Glutamatergic neuron (in vitro differentiated cells): ENCODE measurements at regions not wholly inside any gene's neighbourhood (a gene's known extent, or its start where the extent isn't known, plus 50 kb on each side); places are given as distances from the start of the nearest gene placed in this dataset.

Experiments used
- DNase-seq: peaks from one replicate; pipeline ENCODE4 v3.0.0; 2022
- H3K27ac Mint-ChIP-seq: one replicate; pipeline ENCODE4 v1.8.0; 2020; ENCODE audit warnings: mild to moderate bottlenecking, mixed read lengths, inconsistent platforms; ENCODE audit not compliant: unreplicated experiment
- H3K27me3 Mint-ChIP-seq: one replicate; pipeline ENCODE4 v1.8.0; 2020; ENCODE audit warnings: mild to moderate bottlenecking, moderate library complexity, mixed read lengths, inconsistent platforms; ENCODE audit not compliant: unreplicated experiment
- H3K36me3 Mint-ChIP-seq: one replicate; pipeline ENCODE4 v1.8.0; 2020; ENCODE audit warnings: mild to moderate bottlenecking, mixed read lengths, inconsistent platforms; ENCODE audit not compliant: unreplicated experiment
- H3K4me1 Mint-ChIP-seq: one replicate; pipeline ENCODE4 v1.8.0; 2020; ENCODE audit warnings: mild to moderate bottlenecking, low read depth, mixed read lengths, inconsistent platforms; ENCODE audit not compliant: unreplicated experiment
- H3K4me3 Mint-ChIP-seq: one replicate; pipeline ENCODE4 v1.8.0; 2020; ENCODE audit warnings: mild to moderate bottlenecking, mixed read lengths, inconsistent platforms; ENCODE audit not compliant: unreplicated experiment
- H3K9me3 Mint-ChIP-seq: one replicate; pipeline ENCODE4 v1.8.0; 2020; ENCODE audit warnings: mild to moderate bottlenecking, moderate library complexity, mixed read lengths, inconsistent platforms; ENCODE audit not compliant: unreplicated experiment
- TF ChIP-seq, protein P1 (sequence below): fragments of 200-600 bp; sonication (generic); IDR thresholded peaks from one replicate; pipeline ENCODE4 v1.5.0; 2021; ENCODE audit not compliant: partially characterized antibody, unreplicated experiment

DNA sequence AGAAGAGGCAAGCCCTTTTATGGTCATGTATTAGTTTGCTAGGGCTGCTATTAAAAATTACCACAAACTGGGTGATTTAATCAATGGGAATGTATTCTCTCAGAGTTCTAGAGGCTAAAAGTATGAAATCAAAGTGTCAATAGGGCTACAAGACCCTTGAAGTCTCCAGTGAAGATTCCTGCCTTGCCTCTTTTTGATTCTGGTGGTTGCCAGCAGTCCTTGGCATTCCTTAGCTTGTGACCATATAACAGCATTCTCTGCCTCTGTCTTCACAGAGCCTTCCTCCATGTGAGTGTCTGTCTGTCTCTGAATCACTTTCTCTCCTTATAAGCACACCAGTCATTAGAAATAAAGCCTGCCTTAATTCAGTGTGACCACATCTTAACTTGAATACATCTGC, 282.7 kb downstream of the KCNN2 start:
- H3K4me3 Mint-ChIP-seq: no peak overlapping the region
- TF ChIP-seq, protein P1, sequence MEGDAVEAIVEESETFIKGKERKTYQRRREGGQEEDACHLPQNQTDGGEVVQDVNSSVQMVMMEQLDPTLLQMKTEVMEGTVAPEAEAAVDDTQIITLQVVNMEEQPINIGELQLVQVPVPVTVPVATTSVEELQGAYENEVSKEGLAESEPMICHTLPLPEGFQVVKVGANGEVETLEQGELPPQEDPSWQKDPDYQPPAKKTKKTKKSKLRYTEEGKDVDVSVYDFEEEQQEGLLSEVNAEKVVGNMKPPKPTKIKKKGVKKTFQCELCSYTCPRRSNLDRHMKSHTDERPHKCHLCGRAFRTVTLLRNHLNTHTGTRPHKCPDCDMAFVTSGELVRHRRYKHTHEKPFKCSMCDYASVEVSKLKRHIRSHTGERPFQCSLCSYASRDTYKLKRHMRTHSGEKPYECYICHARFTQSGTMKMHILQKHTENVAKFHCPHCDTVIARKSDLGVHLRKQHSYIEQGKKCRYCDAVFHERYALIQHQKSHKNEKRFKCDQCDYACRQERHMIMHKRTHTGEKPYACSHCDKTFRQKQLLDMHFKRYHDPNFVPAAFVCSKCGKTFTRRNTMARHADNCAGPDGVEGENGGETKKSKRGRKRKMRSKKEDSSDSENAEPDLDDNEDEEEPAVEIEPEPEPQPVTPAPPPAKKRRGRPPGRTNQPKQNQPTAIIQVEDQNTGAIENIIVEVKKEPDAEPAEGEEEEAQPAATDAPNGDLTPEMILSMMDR: no peak
- DNase-seq: no peak
- H3K27ac Mint-ChIP-seq: no peak overlapping the region
- H3K4me1 Mint-ChIP-seq: no peaks in the 10 kb centered on the region
- peaks cover 3% of the 10 kb centered on the region for H3K36me3 Mint-ChIP-seq
- H3K27me3 Mint-ChIP-seq: peaks cover 2% of the 10 kb centered on the region
- H3K9me3 Mint-ChIP-seq: peaks cover 1% of the 10 kb centered on the region

DNA sequence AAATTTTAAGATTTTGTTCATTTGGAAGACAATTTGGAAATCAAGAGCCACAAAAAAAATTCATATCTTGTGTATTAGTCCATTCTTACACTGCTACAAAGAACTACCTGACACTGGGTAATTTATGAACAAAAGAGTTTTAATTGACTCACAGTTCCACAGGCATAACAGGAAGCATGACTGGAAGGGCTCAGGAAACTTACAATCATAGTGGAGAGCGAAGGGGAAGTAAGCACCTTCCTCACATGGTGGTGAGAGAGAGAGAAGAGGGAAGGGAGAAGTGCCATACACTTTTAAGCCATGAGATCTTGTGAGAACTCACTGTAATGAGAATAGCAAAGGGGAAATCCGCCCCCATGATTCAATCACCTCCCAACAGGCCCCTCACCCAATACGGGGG, 274.4 kb downstream of the KCNN2 start:
- no peak overlapping the region for H3K27ac Mint-ChIP-seq
- TF ChIP-seq, protein P1: no peak
- DNase-seq: no peak
- H3K9me3 Mint-ChIP-seq: no peaks in the 10 kb centered on the region
- no peaks in the 10 kb centered on the region for H3K36me3 Mint-ChIP-seq
- no peaks in the 10 kb centered on the region for H3K27me3 Mint-ChIP-seq
- H3K4me1 Mint-ChIP-seq: no peaks in the 10 kb centered on the region
- no peak overlapping the region for H3K4me3 Mint-ChIP-seq

DNA sequence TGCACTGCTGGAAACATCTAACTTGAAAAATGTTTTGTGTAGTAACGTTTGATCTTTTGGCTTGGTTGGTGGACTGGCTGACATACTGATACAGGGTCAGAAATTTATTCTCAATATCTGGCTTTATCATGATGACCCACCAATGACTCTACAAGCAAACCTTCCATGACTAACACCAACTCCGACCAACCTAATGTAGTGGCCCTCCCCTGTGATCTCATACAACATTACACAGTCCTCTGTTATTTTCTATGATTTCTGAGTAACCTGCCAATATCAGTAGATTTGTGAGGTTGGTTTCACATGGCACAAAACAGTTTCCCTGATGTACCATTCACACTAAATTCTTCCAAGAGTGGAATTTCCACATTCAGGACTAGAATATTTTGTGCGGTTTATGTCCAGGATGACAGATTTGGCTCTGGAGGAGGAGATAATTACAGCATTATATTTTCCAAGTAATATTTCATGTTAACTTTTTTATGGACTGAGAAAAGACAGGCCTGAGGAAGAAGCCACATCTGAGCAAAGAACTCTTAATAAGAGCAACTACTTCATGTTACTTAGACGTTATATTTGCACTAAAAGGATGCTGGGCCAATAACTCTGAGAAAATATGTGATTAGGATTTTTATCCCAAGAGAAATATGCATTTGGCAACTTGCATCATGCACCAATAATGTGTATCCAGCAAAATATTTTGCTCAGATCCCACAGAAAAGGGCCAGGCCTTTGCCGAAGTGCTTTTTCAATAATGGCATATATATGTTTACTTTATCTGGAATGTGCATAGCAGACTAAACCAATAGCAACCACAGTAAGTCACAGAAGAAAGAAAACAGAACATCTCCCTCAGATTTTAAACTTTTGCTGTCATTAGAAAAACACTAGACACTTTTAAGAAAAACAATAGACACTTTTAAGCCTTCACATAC, 273.4 kb downstream of the KCNN2 start:
- TF ChIP-seq, protein P1: no peak
- Mint-ChIP-seq H3K4me3 (no peak overlapping the region), H3K27ac (no peak overlapping the region), H3K9me3 (no peaks in the 10 kb centered on the region), H3K27me3 (no peaks in the 10 kb centered on the region), H3K4me1 (no peaks in the 10 kb centered on the region), H3K36me3 (no peaks in the 10 kb centered on the region)
- no peak for DNase-seq

DNA sequence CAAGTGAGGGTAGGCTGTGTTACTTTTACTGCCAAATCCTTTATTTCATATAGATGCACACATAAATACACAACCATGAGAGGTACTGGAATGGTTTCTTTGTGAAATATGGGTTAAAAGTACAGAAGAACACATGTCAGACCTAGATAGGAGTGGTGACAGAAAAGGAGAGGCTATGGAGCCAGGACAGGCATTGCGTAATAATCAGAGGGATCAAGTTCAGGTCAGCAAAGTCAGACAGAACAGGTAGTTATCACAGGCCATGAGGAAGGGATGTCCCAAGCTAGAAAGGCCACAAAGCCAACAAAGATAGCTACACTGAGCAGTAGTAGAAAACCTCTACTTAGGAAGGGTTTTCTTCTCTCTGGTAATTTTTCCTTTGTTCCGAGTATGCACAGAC, 272.6 kb downstream of the KCNN2 start:
- DNase-seq: no peak
- H3K4me3 Mint-ChIP-seq: no peak overlapping the region
- H3K27ac Mint-ChIP-seq: no peak overlapping the region
- no peaks in the 10 kb centered on the region for H3K4me1 Mint-ChIP-seq
- H3K9me3 Mint-ChIP-seq: no peaks in the 10 kb centered on the region
- H3K36me3 Mint-ChIP-seq: no peaks in the 10 kb centered on the region
- TF ChIP-seq, protein P1: no peak
- no peaks in the 10 kb centered on the region for H3K27me3 Mint-ChIP-seq

DNA sequence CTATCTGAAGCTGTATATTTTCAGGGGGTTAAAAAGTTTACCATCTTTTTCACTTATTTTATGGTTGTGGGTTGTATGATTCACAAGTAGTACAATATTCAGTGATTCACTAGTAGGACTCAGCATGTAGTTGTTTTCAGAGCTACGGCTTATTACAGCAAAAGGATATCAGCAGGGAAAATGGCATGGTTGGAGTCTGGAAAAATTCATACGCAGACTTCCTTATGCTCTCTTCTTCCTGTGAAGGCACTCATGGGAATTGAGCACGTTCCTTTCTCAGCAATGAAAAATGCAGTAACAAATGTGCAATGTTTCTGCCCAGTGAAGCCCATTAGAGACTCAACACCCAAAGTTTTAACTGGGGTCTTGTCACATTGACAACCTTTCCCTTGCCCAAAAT, 250.5 kb downstream of the KCNN2 start:
- no peaks in the 10 kb centered on the region for H3K4me1 Mint-ChIP-seq
- no peaks in the 10 kb centered on the region for H3K27me3 Mint-ChIP-seq

More for the DNA sequence above, 250.5 kb downstream of the KCNN2 start:
- H3K36me3 Mint-ChIP-seq: no peaks in the 10 kb centered on the region
- no peaks in the 10 kb centered on the region for H3K9me3 Mint-ChIP-seq
- TF ChIP-seq, protein P1: no peak
- H3K27ac Mint-ChIP-seq: no peak overlapping the region
- no peak for DNase-seq
- no peak overlapping the region for H3K4me3 Mint-ChIP-seq
